CD4-positive, alpha-beta T cell (primary cell): ENCODE measurements at regions not wholly inside any gene's neighbourhood (a gene's known extent, or its start where the extent isn't known, plus 50 kb on each side); places are given as distances from the start of the nearest gene placed in this dataset.

Experiments
- ATAC-seq: fragments of 200-7000 bp; cut with Tn5 transposase; one replicate; pipeline ENCODE4 v1.10.0; 2022; ENCODE audit warnings: mild to moderate bottlenecking; ENCODE audit not compliant: poor library complexity
- CTCF ChIA-PET: fragments of 350-600 bp; sonication (Branson Sonifier 250); formaldehyde crosslinking; loops from one replicate; lab custom pipeline; 2021; ENCODE audit warnings: antibody characterized with exemption, inconsistent platforms; lab: Charles Lee
- POLR2A ChIA-PET: fragments of 350-600 bp; sonication (Branson Sonifier 250); formaldehyde crosslinking; loops from one replicate; lab custom pipeline; 2021; ENCODE audit warnings: antibody characterized with exemption, inconsistent platforms; lab: Charles Lee
- DNase-seq, 14 experiments: peaks; one replicate each; pipeline ENCODE4 v3.0.0-alpha.2; 2013 to 2020; ENCODE audit warnings: mixed read lengths in 2 of 14
- H3K27ac ChIP-seq, 2 donors: one replicate each; pipeline versions ENCODE4 v1.5.1 to v1.7.0; 2013; ENCODE audit warnings: low read length in 2 of 2, low read depth in 1 of 2, mild to moderate bottlenecking in 1 of 2
- H3K27me3 ChIP-seq, 2 experiments: 1 replicate in 1 of 2; 2 replicates in 1 of 2; pipeline versions ENCODE4 v1.6.1 to v1.7.0; 2013; ENCODE audit warnings: low read length in 2 of 2, control low read depth in 1 of 2, mild to moderate bottlenecking in 1 of 2, moderate library complexity in 1 of 2; ENCODE audit not compliant: insufficient read depth in 2 of 2, control insufficient read depth in 1 of 2
- H3K36me3 ChIP-seq: one replicate; pipeline ENCODE4 v1.6.1; 2013; ENCODE audit warnings: low read length, control low read depth; ENCODE audit not compliant: insufficient read depth
- H3K4me1 ChIP-seq: one replicate; pipeline ENCODE4 v1.6.1; 2013; ENCODE audit warnings: low read length, control low read depth; ENCODE audit not compliant: insufficient read depth
- H3K4me3 ChIP-seq: one replicate; pipeline ENCODE4 v1.5.1; 2013; ENCODE audit warnings: mild to moderate bottlenecking, low read length, moderate library complexity
- H3K9me3 ChIP-seq, 2 experiments: 1 replicate in 1 of 2; 2 replicates in 1 of 2; pipeline versions ENCODE4 v1.6.1 to v1.7.0; 2013; ENCODE audit warnings: low read length in 2 of 2, mild to moderate bottlenecking in 2 of 2, control low read depth in 1 of 2, moderate library complexity in 1 of 2; ENCODE audit not compliant: control insufficient read depth in 1 of 2, insufficient read depth in 1 of 2
- H3K27ac Mint-ChIP-seq: one replicate; pipeline ENCODE4 v1.8.0; 2020; ENCODE audit warnings: mixed read lengths
- H3K27me3 Mint-ChIP-seq: one replicate; pipeline ENCODE4 v1.8.0; 2021; ENCODE audit warnings: mixed read lengths
- H3K36me3 Mint-ChIP-seq: one replicate; pipeline ENCODE4 v1.8.0; 2021; ENCODE audit warnings: low read depth, mixed read lengths
- H3K4me1 Mint-ChIP-seq: one replicate; pipeline ENCODE4 v1.8.0; 2021; ENCODE audit warnings: low read depth, mixed read lengths
- H3K4me3 Mint-ChIP-seq: one replicate; pipeline ENCODE4 v1.8.0; 2020; ENCODE audit warnings: mild to moderate bottlenecking, mixed read lengths
- H3K9me3 Mint-ChIP-seq: one replicate; pipeline ENCODE4 v1.8.0; 2020; ENCODE audit warnings: mixed read lengths
- CTCF ChIP-seq: fragments of 200-600 bp; IDR thresholded peaks from one replicate; pipeline ENCODE4 v1.8.0; 2022; ENCODE audit warnings: antibody characterized with exemption, mild to moderate bottlenecking
- intact Hi-C, 2 experiments: fragments of 100-400 bp; cut with DNase I in 1 of 2; cut with micrococcal nuclease in 1 of 2; formaldehyde crosslinking; loops; one replicate each; pipeline versions ENCODE4 v1.15.1 to v1.9.0; 2023 to 2025; cut with DNase I, micrococcal nuclease

GRCh38 chr12:89799316-89799715 lies 90.7 kb upstream of the ATP2B1 start:
- ATAC-seq (no peak), DNase-seq (no peak)
- Histone ChIP-seq H3K36me3 (no peaks in the 10 kb centered on the region), H3K4me1 (no peaks in the 10 kb centered on the region), H3K27ac (no peak overlapping the region), H3K9me3 (no peaks in the 10 kb centered on the region), H3K4me3 (no peak overlapping the region), H3K27me3 (no peaks in the 10 kb centered on the region)
- intact Hi-C loops = no loop called here
- no peak overlapping the region for H3K27ac Mint-ChIP-seq
- H3K27me3 Mint-ChIP-seq = no peaks in the 10 kb centered on the region
- H3K4me3 Mint-ChIP-seq = no peak overlapping the region
- ChIA-PET CTCF (interaction anchor here (1.5 kb wide), 1 partner anchor 17 kb away, joined by 3 read pairs; no protein-coding TSS in a partner anchor), POLR2A (interaction anchor here (1.6 kb wide), 1 partner anchor 81 kb away, joined by 4 read pairs; no protein-coding TSS in a partner anchor)
- H3K9me3 Mint-ChIP-seq = no peaks in the 10 kb centered on the region
- no peak for TF ChIP-seq CTCF
- no peaks in the 10 kb centered on the region for H3K4me1 Mint-ChIP-seq
- H3K36me3 Mint-ChIP-seq = no peaks in the 10 kb centered on the region

GRCh38 chr12:89797436-89797835 lies 88.8 kb upstream of the ATP2B1 start:
- Mint-ChIP-seq H3K27me3 (no peaks in the 10 kb centered on the region), H3K27ac (no peak overlapping the region), H3K36me3 (no peaks in the 10 kb centered on the region), H3K4me3 (no peak overlapping the region), H3K4me1 (no peaks in the 10 kb centered on the region), H3K9me3 (no peaks in the 10 kb centered on the region)
- Histone ChIP-seq H3K27ac (no peak overlapping the region), H3K4me3 (no peak overlapping the region), H3K9me3 (no peaks in the 10 kb centered on the region), H3K36me3 (no peaks in the 10 kb centered on the region), H3K27me3 (no peaks in the 10 kb centered on the region), H3K4me1 (no peaks in the 10 kb centered on the region)
- no peak for TF ChIP-seq CTCF
- no peak for ATAC-seq
- POLR2A ChIA-PET = interaction anchor here (0.5 to 0.9 kb wide), 2 partner anchors 88 to 159 kb away, joined by 3 read pairs; no protein-coding TSS in a partner anchor
- DNase-seq = no peak
- CTCF ChIA-PET = no interaction called here
- intact Hi-C loops = no loop called here

- POLR2A ChIA-PET = interaction anchor here (0.5 kb wide), 1 partner anchor 159 kb away, joined by 3 read pairs; no protein-coding TSS in a partner anchor
- CTCF ChIA-PET = no interaction called here
- TF ChIP-seq CTCF = no peak
- no peaks in the 10 kb centered on the region for H3K9me3 Mint-ChIP-seq
- Histone ChIP-seq H3K27me3 (no peaks in the 10 kb centered on the region), H3K27ac (no peak overlapping the region), H3K4me1 (no peaks in the 10 kb centered on the region), H3K9me3 (no peaks in the 10 kb centered on the region), H3K36me3 (no peaks in the 10 kb centered on the region), H3K4me3 (no peak overlapping the region)
- intact Hi-C loops = no loop called here
- H3K4me3 Mint-ChIP-seq = no peak overlapping the region
- no peak overlapping the region for H3K27ac Mint-ChIP-seq
- DNase-seq (no peak), ATAC-seq (no peak)
- H3K4me1 Mint-ChIP-seq = no peaks in the 10 kb centered on the region
- no peaks in the 10 kb centered on the region for H3K27me3 Mint-ChIP-seq
- no peaks in the 10 kb centered on the region for H3K36me3 Mint-ChIP-seq
These were observed 88.3 kb upstream of the ATP2B1 start for GRCh38 chr12:89796798-89797382.
